HepG2 (cell line): ENCODE measurements at regions not wholly inside any gene's neighbourhood (a gene's known extent, or its start where the extent isn't known, plus 50 kb on each side); places are given as distances from the start of the nearest gene placed in this dataset.
"Not testable (repeated sequence)": the region's sequence is repeated elsewhere in the genome, so short reads cannot be mapped to it uniquely, and the experiment has no call there.

Source experiments
- CTCF ChIP-seq: sonication (generic); formaldehyde crosslinking; IDR thresholded peaks from 2 replicates; pipeline ENCODE4 v1.5.0; 2020; ENCODE audit warnings: mild to moderate bottlenecking, missing genetic modification reagents, moderate library complexity
- FOXA1 ChIP-seq, 2 experiments: fragments of 450-650 bp in 1 of 2; sonication (generic) in 1 of 2; formaldehyde crosslinking in 1 of 2; IDR thresholded peaks; 2 replicates each; pipeline versions ENCODE4 v1.4.0 to v1.6.1; 2016 to 2020; ENCODE audit warnings: missing genetic modification reagents in 1 of 2
- GABPB1 ChIP-seq: IDR thresholded peaks from 2 replicates; pipeline ENCODE4 v1.6.1; 2016; ENCODE audit warnings: mild to moderate bottlenecking, missing genetic modification reagents, moderate library complexity, missing compliant biosample characterization
- NFATC3 ChIP-seq: sonication (generic); formaldehyde crosslinking; IDR thresholded peaks from 2 replicates; pipeline ENCODE4 v1.5.1; 2020; ENCODE audit warnings: mild to moderate bottlenecking, missing genetic modification reagents
- ZEB1 ChIP-seq: IDR thresholded peaks from 2 replicates; pipeline ENCODE4 v1.6.1; 2012; ENCODE audit warnings: mild to moderate bottlenecking, low read depth, inconsistent platforms; ENCODE audit not compliant: insufficient replicate concordance
- ZNF766 ChIP-seq: sonication (generic); formaldehyde crosslinking; IDR thresholded peaks from 2 replicates; pipeline ENCODE4 v1.5.0; 2020; ENCODE audit warnings: missing genetic modification reagents, borderline replicate concordance

GRCh38 chr21:8255094-8255493, 2266.3 kb upstream of the TPTE start:
- not testable (repeated sequence) for TF ChIP-seq ZEB1; CTCF (CRISPR knock-in tag); NFATC3; GABPB1; ZNF766 (CRISPR knock-in tag); FOXA1 (IDR thresholded peaks at IDR 0.05); FOXA1 (CRISPR knock-in tag; IDR thresholded peaks at IDR 0.05)
